ENCODE measurements at regions not wholly inside any gene's neighbourhood (a gene's known extent, or its start where the extent isn't known, plus 50 kb on each side); places are given as distances from the start of the nearest gene placed in this dataset.

DNA sequence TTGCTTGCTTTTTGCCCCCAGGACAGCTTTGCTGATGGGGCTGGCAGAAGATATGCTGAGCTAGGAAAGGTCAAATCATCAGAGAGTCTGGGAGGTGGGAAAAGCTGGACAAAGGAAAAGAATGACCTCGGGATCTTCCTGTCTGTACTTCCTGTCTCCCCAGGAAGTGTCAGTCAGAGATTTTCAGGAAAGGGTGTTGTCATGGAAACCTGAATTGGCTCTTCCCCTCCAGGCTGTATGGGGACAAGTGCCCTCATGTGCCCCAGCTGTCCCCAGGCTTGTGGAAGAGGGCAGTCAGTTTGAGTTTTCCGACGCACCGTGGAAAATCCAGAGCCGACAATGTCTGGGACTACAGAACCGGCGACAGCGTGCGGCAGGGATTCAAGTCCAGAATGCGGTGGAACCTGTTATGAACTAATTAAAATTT lies 122.7 kb upstream of the ZFHX3 start:
- Mint-ChIP-seq H3K4me3 (no peak overlapping the region), H3K36me3 (ENCODE audit: low read depth) (no peaks in the 10 kb centered on the region), H3K4me1 (peaks cover 24% of the 10 kb centered on the region), H3K27ac (no peak overlapping the region), H3K9me3 (no peaks in the 10 kb centered on the region), H3K27me3 (ENCODE audit: insufficient read depth) (peaks cover 78% of the 10 kb centered on the region)
- TF ChIP-seq, protein P1, sequence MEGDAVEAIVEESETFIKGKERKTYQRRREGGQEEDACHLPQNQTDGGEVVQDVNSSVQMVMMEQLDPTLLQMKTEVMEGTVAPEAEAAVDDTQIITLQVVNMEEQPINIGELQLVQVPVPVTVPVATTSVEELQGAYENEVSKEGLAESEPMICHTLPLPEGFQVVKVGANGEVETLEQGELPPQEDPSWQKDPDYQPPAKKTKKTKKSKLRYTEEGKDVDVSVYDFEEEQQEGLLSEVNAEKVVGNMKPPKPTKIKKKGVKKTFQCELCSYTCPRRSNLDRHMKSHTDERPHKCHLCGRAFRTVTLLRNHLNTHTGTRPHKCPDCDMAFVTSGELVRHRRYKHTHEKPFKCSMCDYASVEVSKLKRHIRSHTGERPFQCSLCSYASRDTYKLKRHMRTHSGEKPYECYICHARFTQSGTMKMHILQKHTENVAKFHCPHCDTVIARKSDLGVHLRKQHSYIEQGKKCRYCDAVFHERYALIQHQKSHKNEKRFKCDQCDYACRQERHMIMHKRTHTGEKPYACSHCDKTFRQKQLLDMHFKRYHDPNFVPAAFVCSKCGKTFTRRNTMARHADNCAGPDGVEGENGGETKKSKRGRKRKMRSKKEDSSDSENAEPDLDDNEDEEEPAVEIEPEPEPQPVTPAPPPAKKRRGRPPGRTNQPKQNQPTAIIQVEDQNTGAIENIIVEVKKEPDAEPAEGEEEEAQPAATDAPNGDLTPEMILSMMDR (conservative IDR thresholded peaks at IDR 0.05) = no peak
- DNase-seq = no peak
- Histone ChIP-seq H3K4me3 (ENCODE audit: low read length) (no peak overlapping the region), H3K9ac (ENCODE audit: extremely low read depth, low read length, poor library complexity, severe bottlenecking) (no peak overlapping the region), H3K4me1 (ENCODE audit: control insufficient read depth, insufficient read depth, low read length) (no peaks in the 10 kb centered on the region), H3K36me3 (ENCODE audit: control insufficient read depth, insufficient read depth, low read length) (no peaks in the 10 kb centered on the region), H3K27me3 (ENCODE audit: control insufficient read depth, insufficient read depth, low read length, poor library complexity, severe bottlenecking) (peaks cover 5% of the 10 kb centered on the region), H3K9me3 (ENCODE audit: control insufficient read depth, low read length) (no peaks in the 10 kb centered on the region), H3K27ac (ENCODE audit: low read depth, low read length) (peak overlapping the region; percentile 60)
- 80 to 92% methylated on average over 9 to 10 of the region's 10 CpGs for WGBS, 2 experiments (ENCODE audit: insufficient coverage in 1 of 2, insufficient read length in 1 of 2)

DNA sequence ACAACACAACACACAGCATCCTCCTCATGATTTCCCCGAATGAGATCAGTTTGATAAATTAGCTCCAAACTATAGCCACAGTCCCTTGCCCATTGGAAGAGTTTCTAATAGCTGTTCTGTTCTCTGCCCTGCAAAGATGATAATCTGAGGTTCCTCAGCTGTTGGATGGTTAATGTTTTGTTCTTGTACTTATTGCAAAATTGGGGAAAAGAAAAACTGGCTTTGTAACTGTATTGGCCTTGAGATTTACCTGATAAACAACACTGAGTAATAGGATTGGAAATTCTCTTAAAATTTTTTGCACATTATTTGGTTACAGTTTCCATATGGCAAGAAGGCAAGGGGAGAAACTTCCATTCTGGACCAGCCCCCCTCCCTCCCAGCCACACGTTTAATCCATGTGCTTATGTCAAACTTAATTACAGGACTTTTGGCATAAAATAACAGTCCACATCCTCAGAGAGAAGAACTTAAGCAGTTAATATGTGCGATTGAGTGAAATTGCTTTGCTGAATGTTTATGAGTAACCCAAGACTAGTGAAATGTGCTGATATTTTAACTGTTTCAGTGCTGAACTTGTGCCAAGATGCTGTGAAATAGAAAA lies 119.1 kb upstream of the ZFHX3 start:
- Histone ChIP-seq H3K4me1 (ENCODE audit: control insufficient read depth, insufficient read depth, low read length) (no peaks in the 10 kb centered on the region), H3K27ac (ENCODE audit: low read depth, low read length) (no peak overlapping the region), H3K4me3 (ENCODE audit: low read length) (no peak overlapping the region), H3K9me3 (ENCODE audit: control insufficient read depth, low read length) (no peaks in the 10 kb centered on the region), H3K27me3 (ENCODE audit: control insufficient read depth, insufficient read depth, low read length, poor library complexity, severe bottlenecking) (no peaks in the 10 kb centered on the region), H3K9ac (ENCODE audit: extremely low read depth, low read length, poor library complexity, severe bottlenecking) (no peak overlapping the region), H3K36me3 (ENCODE audit: control insufficient read depth, insufficient read depth, low read length) (no peaks in the 10 kb centered on the region)
- peaks cover 12% of the 10 kb centered on the region for H3K4me1 Mint-ChIP-seq
- H3K4me3 Mint-ChIP-seq = no peak overlapping the region
- H3K27me3 Mint-ChIP-seq (ENCODE audit: insufficient read depth) = peaks cover 52% of the 10 kb centered on the region
- WGBS, 2 experiments (ENCODE audit: insufficient coverage in 1 of 2, insufficient read length in 1 of 2) = 79 to 94% methylated on average over 2 to 3 of the region's 3 CpGs
- H3K9me3 Mint-ChIP-seq = no peaks in the 10 kb centered on the region
- H3K27ac Mint-ChIP-seq = no peak overlapping the region
- TF ChIP-seq, protein P1 (conservative IDR thresholded peaks at IDR 0.05) = no peak
- DNase-seq = no peak
- H3K36me3 Mint-ChIP-seq (ENCODE audit: low read depth) = no peaks in the 10 kb centered on the region

DNA sequence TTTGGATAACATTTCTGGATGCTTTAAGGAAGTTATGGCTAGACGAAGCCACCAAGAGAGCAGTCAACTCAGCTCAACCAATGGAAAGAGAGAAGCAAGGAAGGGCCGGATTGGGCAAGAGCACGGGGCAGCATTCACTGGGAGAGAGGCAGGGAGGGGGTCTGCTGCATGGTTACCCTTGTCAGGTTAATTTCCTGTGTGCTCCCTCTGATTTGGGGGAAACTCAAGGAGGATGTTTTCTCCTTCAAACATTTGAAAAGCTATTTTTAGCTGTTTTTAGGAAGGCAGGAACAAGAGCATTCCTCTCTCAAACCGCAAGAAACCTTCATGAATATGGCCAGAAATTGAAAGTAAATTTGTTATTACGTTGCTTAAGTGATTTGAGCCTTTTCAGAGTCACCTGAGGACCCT lies 118.5 kb upstream of the ZFHX3 start:
- Histone ChIP-seq H3K4me3 (ENCODE audit: low read length) (no peak overlapping the region), H3K4me1 (ENCODE audit: control insufficient read depth, insufficient read depth, low read length) (no peaks in the 10 kb centered on the region), H3K27ac (ENCODE audit: low read depth, low read length) (no peak overlapping the region), H3K9me3 (ENCODE audit: control insufficient read depth, low read length) (no peaks in the 10 kb centered on the region), H3K27me3 (ENCODE audit: control insufficient read depth, insufficient read depth, low read length, poor library complexity, severe bottlenecking) (no peaks in the 10 kb centered on the region), H3K36me3 (ENCODE audit: control insufficient read depth, insufficient read depth, low read length) (no peaks in the 10 kb centered on the region), H3K9ac (ENCODE audit: extremely low read depth, low read length, poor library complexity, severe bottlenecking) (no peak overlapping the region)
- DNase-seq = no peak
- H3K9me3 Mint-ChIP-seq = no peaks in the 10 kb centered on the region
- no peaks in the 10 kb centered on the region for H3K36me3 Mint-ChIP-seq (ENCODE audit: low read depth)
- peaks cover 6% of the 10 kb centered on the region for H3K4me1 Mint-ChIP-seq
- TF ChIP-seq, protein P1 (conservative IDR thresholded peaks at IDR 0.05) = no peak
- H3K27me3 Mint-ChIP-seq (ENCODE audit: insufficient read depth) = peaks cover 46% of the 10 kb centered on the region
- H3K27ac Mint-ChIP-seq = no peak overlapping the region
- WGBS, 2 experiments (ENCODE audit: insufficient coverage in 1 of 2, insufficient read length in 1 of 2) = 73 to 80% methylated on average over 4 to 5 of the region's 5 CpGs
- no peak overlapping the region for H3K4me3 Mint-ChIP-seq

All from endodermal cell (in vitro differentiated cells).